Activated CD4-positive, alpha-beta T cell treated with anti-CD3 and anti-CD28 coated beads, Interleukin-2, amount 10 ng/mL, durations not matched to agents 24 days and 14 days (primary cell): ENCODE measurements at regions not wholly inside any gene's neighbourhood (a gene's known extent, or its start where the extent isn't known, plus 50 kb on each side); places are given as distances from the start of the nearest gene placed in this dataset.
"Not testable (repeated sequence)": the region's sequence is repeated elsewhere in the genome, so short reads cannot be mapped to it uniquely, and the experiment has no call there.

Source experiments
- DNase-seq: peaks from one replicate; pipeline ENCODE4 v3.0.0; 2022
- H3K27ac Mint-ChIP-seq: one replicate; pipeline ENCODE4 v1.8.0; 2022; ENCODE audit warnings: mild to moderate bottlenecking, mixed read lengths
- H3K27me3 Mint-ChIP-seq: one replicate; pipeline ENCODE4 v1.8.0; 2022; ENCODE audit warnings: mixed read lengths
- H3K36me3 Mint-ChIP-seq: one replicate; pipeline ENCODE4 v1.8.0; 2022; ENCODE audit warnings: low read depth, mild to moderate bottlenecking, mixed read lengths
- H3K4me1 Mint-ChIP-seq: one replicate; pipeline ENCODE4 v1.8.0; 2021; ENCODE audit warnings: mixed read lengths
- H3K4me3 Mint-ChIP-seq: one replicate; pipeline ENCODE4 v1.8.0; 2022; ENCODE audit warnings: mild to moderate bottlenecking, moderate library complexity, mixed read lengths
- H3K9me3 Mint-ChIP-seq: one replicate; pipeline ENCODE4 v1.8.0; 2021; ENCODE audit warnings: mixed read lengths
- intact Hi-C: fragments of 100-400 bp; cut with micrococcal nuclease; formaldehyde crosslinking; loops from one replicate; pipeline ENCODE4 v1.15.1; 2023

DNA sequence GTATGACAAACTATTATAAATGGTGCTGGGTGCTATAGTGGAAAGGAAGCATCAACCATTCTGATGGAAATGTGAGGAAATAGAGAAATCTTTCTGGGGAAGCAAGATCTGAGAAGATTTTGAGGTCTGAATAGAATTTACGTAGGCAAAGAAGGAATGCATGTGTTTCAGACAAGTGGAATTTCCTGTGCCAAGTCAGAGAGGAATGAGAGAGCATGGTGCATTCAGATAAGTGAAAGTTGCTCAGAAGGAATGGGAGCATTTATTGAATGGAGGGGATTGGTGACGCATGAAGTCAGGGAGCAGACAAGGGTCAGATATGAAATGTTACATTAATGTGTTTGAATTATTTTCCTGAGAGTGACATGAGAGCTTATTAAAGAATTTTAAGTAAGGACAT, 725.5 kb downstream of the METTL15 start:
- no peaks in the 10 kb centered on the region for H3K4me1 Mint-ChIP-seq
- no peaks in the 10 kb centered on the region for H3K9me3 Mint-ChIP-seq
- DNase-seq, result no peak
- H3K4me3 Mint-ChIP-seq, result no peak overlapping the region
- no peaks in the 10 kb centered on the region for H3K27me3 Mint-ChIP-seq
- H3K27ac Mint-ChIP-seq, result no peak overlapping the region
- H3K36me3 Mint-ChIP-seq, result no peaks in the 10 kb centered on the region
- intact Hi-C loops, result no loop called here

GRCh38 chr11:28833169-28833568, 725.0 kb downstream of the METTL15 start:
- Mint-ChIP-seq H3K27me3 (no peaks in the 10 kb centered on the region), H3K9me3 (no peaks in the 10 kb centered on the region)

GRCh38 chr11:28826807-28827206, 718.6 kb downstream of the METTL15 start:
- Mint-ChIP-seq H3K4me1 (no peaks in the 10 kb centered on the region), H3K27ac (no peak overlapping the region), H3K27me3 (no peaks in the 10 kb centered on the region), H3K4me3 (no peak overlapping the region), H3K9me3 (peaks cover 10% of the 10 kb centered on the region), H3K36me3 (no peaks in the 10 kb centered on the region)
- no peak for DNase-seq
- intact Hi-C loops, result no loop called here

More at GRCh38 chr11:28833169-28833568, 725.0 kb downstream of the METTL15 start:
- H3K4me3 Mint-ChIP-seq, result no peak overlapping the region
- DNase-seq, result no peak
- H3K4me1 Mint-ChIP-seq, result no peaks in the 10 kb centered on the region
- no peak overlapping the region for H3K27ac Mint-ChIP-seq
- intact Hi-C loops, result no loop called here
- no peaks in the 10 kb centered on the region for H3K36me3 Mint-ChIP-seq

GRCh38 chr11:28822576-28822975, 714.4 kb downstream of the METTL15 start:
- intact Hi-C loops, result no loop called here
- H3K9me3 Mint-ChIP-seq, result peaks cover 10% of the 10 kb centered on the region
- no peak overlapping the region for H3K4me3 Mint-ChIP-seq
- H3K27me3 Mint-ChIP-seq, result no peaks in the 10 kb centered on the region
- no peak for DNase-seq
- no peaks in the 10 kb centered on the region for H3K4me1 Mint-ChIP-seq
- no peaks in the 10 kb centered on the region for H3K36me3 Mint-ChIP-seq
- no peak overlapping the region for H3K27ac Mint-ChIP-seq

GRCh38 chr11:28820296-28820989, 712.3 kb downstream of the METTL15 start:
- no peaks in the 10 kb centered on the region for H3K27me3 Mint-ChIP-seq
- H3K4me1 Mint-ChIP-seq, result no peaks in the 10 kb centered on the region
- no peaks in the 10 kb centered on the region for H3K36me3 Mint-ChIP-seq
- H3K9me3 Mint-ChIP-seq, result peaks cover under 1% of the 10 kb centered on the region
- no peak overlapping the region for H3K27ac Mint-ChIP-seq
- no peak for DNase-seq
- intact Hi-C loops, result no loop called here
- H3K4me3 Mint-ChIP-seq, result no peak overlapping the region

- Mint-ChIP-seq H3K4me3 (no peak overlapping the region), H3K9me3 (peaks cover 4% of the 10 kb centered on the region)
Measured at GRCh38 chr11:28819741-28820140, 711.6 kb downstream of the METTL15 start.

GRCh38 chr11:28815110-28815509, 706.9 kb downstream of the METTL15 start:
- Mint-ChIP-seq H3K4me1 (no peaks in the 10 kb centered on the region), H3K9me3 (peaks cover 10% of the 10 kb centered on the region), H3K4me3 (no peak overlapping the region), H3K36me3 (no peaks in the 10 kb centered on the region), H3K27me3 (no peaks in the 10 kb centered on the region), H3K27ac (no peak overlapping the region)
- no peak for DNase-seq
- intact Hi-C loops, result no loop called here

More at GRCh38 chr11:28819741-28820140, 711.6 kb downstream of the METTL15 start:
- no peak for DNase-seq
- Mint-ChIP-seq H3K36me3 (no peaks in the 10 kb centered on the region), H3K27ac (no peak overlapping the region), H3K4me1 (no peaks in the 10 kb centered on the region), H3K27me3 (no peaks in the 10 kb centered on the region)
- intact Hi-C loops, result no loop called here

DNA sequence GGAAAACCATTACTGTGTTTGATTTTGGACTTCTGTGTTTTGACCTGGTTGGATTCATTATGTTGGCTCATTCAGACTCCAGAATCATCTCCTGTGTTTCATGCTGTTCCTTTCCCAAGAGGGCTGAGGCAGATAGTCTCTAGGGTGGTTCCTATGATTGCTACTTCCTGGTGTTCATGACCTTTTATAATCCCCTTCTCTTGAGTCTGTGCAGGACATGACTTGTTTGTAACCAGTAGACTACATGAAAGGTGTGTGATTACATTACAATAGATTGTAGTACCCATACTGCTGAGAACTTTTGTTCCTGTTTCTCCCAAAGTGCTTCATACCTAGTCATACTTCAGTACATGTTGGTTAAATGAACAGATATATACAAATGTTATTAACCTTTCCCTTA, 700.6 kb downstream of the METTL15 start:
- Mint-ChIP-seq H3K27ac (no peak overlapping the region), H3K9me3 (peaks cover 6% of the 10 kb centered on the region), H3K36me3 (no peaks in the 10 kb centered on the region), H3K27me3 (no peaks in the 10 kb centered on the region), H3K4me3 (no peak overlapping the region), H3K4me1 (no peaks in the 10 kb centered on the region)
- no peak for DNase-seq
- intact Hi-C loops, result no loop called here

DNA sequence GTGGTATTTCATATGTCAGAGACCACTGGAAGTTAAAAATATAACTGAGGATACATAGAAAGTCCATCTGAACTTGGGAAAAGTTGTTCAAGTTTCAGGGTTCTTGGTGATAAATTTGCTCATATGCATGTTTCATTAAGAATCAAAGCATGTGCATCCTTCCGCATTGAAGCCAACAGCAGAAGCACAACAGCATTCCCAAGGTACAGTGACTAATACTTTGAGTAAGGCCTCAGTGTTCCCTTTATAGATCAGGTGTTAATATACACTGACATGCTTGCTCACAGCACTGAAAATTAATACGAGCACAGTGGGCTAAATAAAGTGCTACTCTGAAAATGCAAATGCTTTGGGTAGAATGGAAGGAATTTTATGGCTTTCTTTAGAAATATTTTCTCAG, 691.1 kb downstream of the METTL15 start:
- Mint-ChIP-seq H3K4me1 (no peaks in the 10 kb centered on the region), H3K4me3 (no peak overlapping the region), H3K27me3 (no peaks in the 10 kb centered on the region), H3K27ac (no peak overlapping the region), H3K9me3 (no peaks in the 10 kb centered on the region), H3K36me3 (no peaks in the 10 kb centered on the region)
- DNase-seq, result no peak
- intact Hi-C loops, result no loop called here

DNA sequence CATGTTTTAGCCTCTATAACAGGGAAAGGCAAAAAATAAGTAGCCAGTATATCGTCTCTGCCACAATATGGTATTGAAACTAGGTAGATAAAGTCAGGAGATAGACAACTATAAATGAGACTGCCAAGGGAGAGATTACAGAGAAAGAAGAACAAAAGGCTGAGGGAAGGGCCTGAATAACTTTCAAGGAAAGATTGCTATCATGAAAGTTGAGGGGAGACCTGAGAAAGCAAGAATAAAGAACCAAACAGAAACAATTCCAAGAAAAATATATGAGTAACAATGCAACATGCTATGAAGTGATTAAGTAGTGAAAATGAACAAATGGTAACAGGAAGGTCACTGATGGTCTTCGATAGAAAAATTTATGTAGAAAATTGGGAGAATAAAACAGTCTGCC, 690.1 kb downstream of the METTL15 start:
- no peak for DNase-seq
- H3K36me3 Mint-ChIP-seq, result no peaks in the 10 kb centered on the region
- no peak overlapping the region for H3K4me3 Mint-ChIP-seq
- H3K27ac Mint-ChIP-seq, result no peak overlapping the region
- intact Hi-C loops, result no loop called here
- no peaks in the 10 kb centered on the region for H3K4me1 Mint-ChIP-seq
- H3K27me3 Mint-ChIP-seq, result no peaks in the 10 kb centered on the region
- H3K9me3 Mint-ChIP-seq, result no peaks in the 10 kb centered on the region

GRCh38 chr11:28797536-28797935, 689.3 kb downstream of the METTL15 start:
- no peaks in the 10 kb centered on the region for H3K36me3 Mint-ChIP-seq
- H3K27me3 Mint-ChIP-seq, result no peaks in the 10 kb centered on the region
- intact Hi-C loops, result no loop called here
- no peaks in the 10 kb centered on the region for H3K4me1 Mint-ChIP-seq
- no peak overlapping the region for H3K4me3 Mint-ChIP-seq
- no peak overlapping the region for H3K27ac Mint-ChIP-seq
- DNase-seq, result no peak
- H3K9me3 Mint-ChIP-seq, result no peaks in the 10 kb centered on the region

- Mint-ChIP-seq H3K9me3 (no peaks in the 10 kb centered on the region), H3K27ac (no peak overlapping the region), H3K36me3 (no peaks in the 10 kb centered on the region), H3K27me3 (no peaks in the 10 kb centered on the region), H3K4me3 (no peak overlapping the region), H3K4me1 (no peaks in the 10 kb centered on the region)
- intact Hi-C loops, result no loop called here
- DNase-seq, result no peak
Measured at GRCh38 chr11:28794405-28794804, 686.2 kb downstream of the METTL15 start.

DNA sequence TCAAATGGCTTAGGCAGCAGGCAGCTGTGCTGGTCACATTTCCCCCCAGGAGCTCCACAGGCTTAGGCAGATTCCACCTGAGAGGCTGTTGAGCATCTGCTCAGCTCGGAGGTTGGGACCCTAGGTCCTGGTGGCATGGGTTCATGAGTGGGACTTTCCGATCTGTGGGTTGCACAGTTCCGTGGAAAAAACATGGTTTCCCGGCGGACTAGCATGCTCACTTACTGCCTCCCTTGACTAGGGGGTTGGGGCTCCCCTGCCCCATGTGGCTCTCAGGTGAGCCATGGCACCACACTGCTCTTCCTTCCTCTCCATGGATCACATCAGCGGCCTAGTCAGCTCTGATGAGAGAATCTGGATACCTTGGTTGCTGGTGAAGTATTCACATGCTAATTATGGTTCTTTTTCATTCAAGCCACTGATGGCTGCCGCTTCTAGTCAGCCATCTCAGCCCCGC, 685.1 kb downstream of the METTL15 start:
- no peaks in the 10 kb centered on the region for H3K4me1 Mint-ChIP-seq
- no peak for DNase-seq
- H3K9me3 Mint-ChIP-seq, result no peaks in the 10 kb centered on the region
- no peak overlapping the region for H3K4me3 Mint-ChIP-seq
- intact Hi-C loops, result no loop called here
- H3K27me3 Mint-ChIP-seq, result no peaks in the 10 kb centered on the region
- H3K36me3 Mint-ChIP-seq, result no peaks in the 10 kb centered on the region
- H3K27ac Mint-ChIP-seq, result no peak overlapping the region

DNA sequence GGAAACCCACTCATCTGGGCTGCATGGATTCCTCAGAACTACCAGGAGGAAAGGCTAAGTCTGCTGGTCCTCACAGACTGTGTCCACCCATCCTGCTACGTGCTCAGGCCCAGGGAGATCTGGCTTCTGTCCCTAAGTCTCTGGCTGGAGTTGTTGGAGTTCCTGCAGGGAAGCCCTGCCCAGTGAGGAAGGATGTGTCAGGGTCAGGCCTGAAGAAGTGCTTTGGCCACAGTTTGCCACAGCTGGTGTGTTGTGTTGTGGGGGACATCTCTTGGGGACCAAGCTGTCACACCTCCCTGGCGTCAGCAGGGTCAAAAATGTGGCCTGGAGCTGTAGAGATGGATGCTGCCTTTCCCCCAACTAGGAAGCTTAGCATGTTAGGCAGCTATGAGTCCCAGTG, 684.7 kb downstream of the METTL15 start:
- Mint-ChIP-seq H3K27me3 (no peaks in the 10 kb centered on the region), H3K36me3 (no peaks in the 10 kb centered on the region)
- intact Hi-C loops, result no loop called here

GRCh38 chr11:28787897-28788296, 679.7 kb downstream of the METTL15 start:
- H3K9me3 Mint-ChIP-seq, intact Hi-C loops, H3K4me1 Mint-ChIP-seq, H3K27me3 Mint-ChIP-seq, H3K27ac Mint-ChIP-seq, DNase-seq, H3K36me3 Mint-ChIP-seq, H3K4me3 Mint-ChIP-seq: not testable (repeated sequence)

More for the DNA sequence above, 684.7 kb downstream of the METTL15 start:
- H3K9me3 Mint-ChIP-seq, result no peaks in the 10 kb centered on the region
- DNase-seq, result no peak
- no peak overlapping the region for H3K4me3 Mint-ChIP-seq
- H3K27ac Mint-ChIP-seq, result no peak overlapping the region
- no peaks in the 10 kb centered on the region for H3K4me1 Mint-ChIP-seq
